GM10248 (cell line): ENCODE measurements at regions not wholly inside any gene's neighbourhood (a gene's known extent, or its start where the extent isn't known, plus 50 kb on each side); places are given as distances from the start of the nearest gene placed in this dataset.

ENCODE experiments used
- CTCF ChIA-PET: fragments of 300-600 bp; sonication (Branson Sonifier 250); formaldehyde crosslinking; extraction: SDS; loops from one replicate; lab custom pipeline; 2021; ENCODE audit warnings: antibody characterized with exemption; lab: Yijun Ruan, JAX
- POLR2A ChIA-PET: fragments of 350-650 bp; sonication (Branson Sonifier 250); formaldehyde crosslinking; extraction: SDS; loops from one replicate; lab custom pipeline; 2020; ENCODE audit warnings: antibody characterized with exemption; lab: Yijun Ruan, JAX
- DNase-seq: peaks from one replicate; pipeline ENCODE4 v3.0.0; 2012; ENCODE audit errors: extremely low spot score
- CTCF ChIP-seq: IDR thresholded peaks from 2 replicates; pipeline ENCODE4 v1.5.1; 2012; ENCODE audit warnings: mild to moderate bottlenecking, low read depth; ENCODE audit errors: extremely low read depth, missing control alignments, control extremely low read depth

DNA sequence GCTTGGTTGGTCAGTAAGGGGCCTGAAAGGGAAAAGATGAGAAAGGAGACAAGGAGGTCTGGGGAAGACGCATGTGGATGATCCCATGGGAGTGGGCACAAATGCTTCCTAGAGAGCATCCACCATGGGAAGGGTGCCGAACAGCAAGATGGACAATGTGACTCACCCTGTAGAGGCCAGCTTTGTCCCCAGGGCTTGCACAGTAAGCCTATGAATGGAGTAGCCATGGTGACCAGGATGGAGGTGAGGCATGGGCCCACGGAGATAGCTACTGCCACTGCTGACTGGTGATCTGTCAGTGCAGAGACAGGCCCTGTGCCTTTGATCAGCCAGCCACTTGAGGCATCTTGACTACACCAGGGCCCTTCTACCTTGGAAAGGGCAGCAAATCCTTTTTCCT lies 172.6 kb downstream of the HAUS1 start:
- no peak for DNase-seq
- POLR2A ChIA-PET: no interaction called here
- CTCF ChIA-PET: interaction anchor here (1.7 to 2.4 kb wide), 2 partner anchors 15 to 381 kb away, joined by 6 to 8 read pairs; no protein-coding TSS in a partner anchor
- no peak for TF ChIP-seq CTCF

DNA sequence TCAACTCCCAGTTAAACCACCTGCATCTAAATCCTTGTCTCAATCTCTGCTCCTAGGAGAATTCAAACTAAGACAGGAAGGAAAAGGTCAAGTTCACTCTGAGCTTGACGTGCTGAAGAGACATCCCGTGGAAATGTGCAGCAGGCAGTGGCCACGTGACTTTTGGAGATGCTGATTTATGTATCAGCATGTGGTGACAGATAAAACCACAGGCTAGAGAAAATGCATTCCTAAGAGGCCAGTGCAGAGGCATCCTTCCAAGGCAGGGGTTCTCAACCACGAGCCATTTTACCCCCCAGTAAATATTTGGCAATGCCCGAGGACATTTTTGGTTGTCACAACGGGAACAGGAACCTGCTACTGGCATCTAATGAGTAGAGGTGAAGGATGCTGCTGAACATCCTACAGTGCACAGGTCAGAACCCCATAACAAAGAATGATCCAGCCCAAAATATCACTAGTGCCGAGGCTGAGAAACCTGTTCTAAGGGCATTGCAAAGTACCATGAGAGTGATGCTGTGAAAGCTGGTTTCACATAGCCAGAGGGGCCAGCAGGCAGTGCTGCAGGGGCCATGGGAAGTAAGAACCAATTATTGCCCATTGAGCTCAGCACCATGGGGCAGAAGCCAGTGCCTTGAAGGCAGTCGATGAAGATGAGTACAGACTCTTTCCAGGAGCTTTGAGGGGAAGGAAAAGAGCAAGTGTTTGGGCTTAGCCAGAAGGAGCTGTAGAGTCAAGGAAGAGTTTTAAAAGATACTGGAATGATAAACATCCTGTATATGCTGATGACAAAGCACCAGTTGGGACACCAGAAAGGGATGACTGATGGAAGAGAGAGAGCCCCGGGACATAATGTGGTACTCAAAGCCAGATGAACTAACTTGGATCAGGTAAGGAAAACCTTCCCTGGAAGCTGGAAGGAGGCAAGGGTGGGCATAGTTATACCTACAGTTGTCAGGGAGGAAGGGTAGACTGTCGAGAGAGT lies 174.6 kb downstream of the HAUS1 start:
- ChIA-PET POLR2A (no interaction called here), CTCF (interaction anchor here (0.9 to 6.2 kb wide), 4 partner anchors 105 to 379 kb away, joined by 3 to 71 read pairs (median 3); partner anchors contain the start of gene LOXHD1)
- DNase-seq: no peak
- no peak for TF ChIP-seq CTCF

DNA sequence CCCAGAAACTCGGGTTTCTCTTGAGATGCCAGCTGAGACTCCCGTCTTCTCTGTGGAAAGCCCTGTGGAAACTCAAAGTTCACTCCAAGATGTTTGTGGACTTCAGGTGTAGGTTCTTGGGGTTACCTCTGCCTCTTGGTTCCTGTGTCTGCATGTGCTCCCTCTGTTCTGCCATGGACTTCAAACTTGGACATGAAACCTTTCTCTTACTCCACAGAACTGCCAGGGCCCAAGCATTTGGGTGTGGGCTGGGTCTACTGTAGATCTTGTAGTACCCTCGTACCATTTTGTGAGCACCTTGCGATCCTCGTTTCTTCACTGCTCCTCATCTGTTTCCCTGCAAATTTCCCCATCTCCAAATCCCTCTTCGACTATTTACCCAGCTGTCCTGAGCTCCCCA lies 175.5 kb downstream of the HAUS1 start:
- ChIA-PET POLR2A (no interaction called here), CTCF (interaction anchor here (1.0 to 6.2 kb wide), 12 partner anchors 10 to 392 kb away, joined by 3 to 71 read pairs (median 7); partner anchors contain the start of gene LOXHD1)
- no peak for DNase-seq
- TF ChIP-seq CTCF: no peak

- ChIA-PET CTCF (interaction anchor here (0.7 to 6.2 kb wide), 39 partner anchors 8 to 391 kb away, joined by 3 to 71 read pairs (median 5); partner anchors contain the start of gene LOXHD1), POLR2A (no interaction called here)
- TF ChIP-seq CTCF: peak; percentile 90
- DNase-seq: peak; percentile 71
Observed at GRCh38 chr18:46281185-46282176, 177.3 kb downstream of the HAUS1 start.

- no peak for DNase-seq
- ChIA-PET POLR2A (no interaction called here), CTCF (interaction anchor here (0.9 to 6.2 kb wide), 18 partner anchors 8 to 380 kb away, joined by 3 to 71 read pairs (median 4); partner anchors contain the start of gene LOXHD1)
- TF ChIP-seq CTCF: no peak
Observed at GRCh38 chr18:46282177-46282570, 178.0 kb downstream of the HAUS1 start.
